CD4-positive, CD25-positive, alpha-beta regulatory T cell (primary cell): ENCODE measurements at regions not wholly inside any gene's neighbourhood (a gene's known extent, or its start where the extent isn't known, plus 50 kb on each side); places are given as distances from the start of the nearest gene placed in this dataset.

Experiments used
- ATAC-seq, 2 donors: fragments of 150-1000 bp; cut with Tn5 transposase; one replicate each; pipeline ENCODE4 v1.10.0; 2021; ENCODE audit warnings: low read depth in 2 of 2, moderate number of reproducible peaks in 2 of 2, moderate library complexity in 1 of 2
- DNase-seq, 3 donors: peaks; one replicate each; pipeline versions ENCODE4 v3.0.0 to v3.0.0-alpha.2; 2012 to 2022; ENCODE audit warnings: mixed read lengths in 1 of 3
- H3K27ac ChIP-seq: one replicate; pipeline ENCODE4 v1.7.0; 2013; ENCODE audit warnings: mild to moderate bottlenecking, low read length; ENCODE audit not compliant: insufficient read depth, poor library complexity, severe bottlenecking
- H3K27me3 ChIP-seq: one replicate; pipeline ENCODE4 v1.7.0; 2013; ENCODE audit warnings: low read length; ENCODE audit not compliant: control insufficient read depth, insufficient read depth
- H3K36me3 ChIP-seq: one replicate; pipeline ENCODE4 v1.7.0; 2013; ENCODE audit warnings: mild to moderate bottlenecking, low read length, moderate library complexity; ENCODE audit not compliant: control insufficient read depth, insufficient read depth
- H3K4me1 ChIP-seq: 2 replicates; pipeline ENCODE4 v1.7.0; 2013; ENCODE audit warnings: mild to moderate bottlenecking, low read length; ENCODE audit not compliant: insufficient read depth, control insufficient read depth, poor library complexity, severe bottlenecking
- H3K4me3 ChIP-seq: one replicate; pipeline ENCODE4 v1.7.0; 2013; ENCODE audit warnings: low read depth, mild to moderate bottlenecking, low read length, moderate library complexity
- H3K9me3 ChIP-seq, 2 experiments: 1 replicate in 1 of 2; 2 replicates in 1 of 2; pipeline ENCODE4 v1.7.0; 2013; ENCODE audit warnings: low read length in 2 of 2, mild to moderate bottlenecking in 1 of 2, moderate library complexity in 1 of 2; ENCODE audit not compliant: control insufficient read depth in 2 of 2
- H3K27ac Mint-ChIP-seq, 3 donors: one replicate each; pipeline ENCODE4 v1.8.0; 2020 to 2022; ENCODE audit warnings: mild to moderate bottlenecking in 3 of 3, mixed read lengths in 3 of 3, moderate library complexity in 2 of 3
- H3K27me3 Mint-ChIP-seq: one replicate; pipeline ENCODE4 v1.8.0; 2022; ENCODE audit warnings: mild to moderate bottlenecking, mixed read lengths
- H3K36me3 Mint-ChIP-seq: one replicate; pipeline ENCODE4 v1.8.0; 2020; ENCODE audit warnings: mixed read lengths
- H3K4me1 Mint-ChIP-seq, 4 donors: one replicate each; pipeline ENCODE4 v1.8.0; 2020 to 2022; ENCODE audit warnings: mixed read lengths in 4 of 4, mild to moderate bottlenecking in 1 of 4
- H3K4me3 Mint-ChIP-seq, 4 donors: one replicate each; pipeline ENCODE4 v1.8.0; 2020 to 2022; ENCODE audit warnings: mild to moderate bottlenecking in 4 of 4, mixed read lengths in 4 of 4, moderate library complexity in 3 of 4
- H3K9me3 Mint-ChIP-seq, 7 donors: one replicate each; pipeline ENCODE4 v1.8.0; 2020 to 2022; ENCODE audit warnings: mixed read lengths in 7 of 7, mild to moderate bottlenecking in 3 of 7, moderate library complexity in 2 of 7

DNA sequence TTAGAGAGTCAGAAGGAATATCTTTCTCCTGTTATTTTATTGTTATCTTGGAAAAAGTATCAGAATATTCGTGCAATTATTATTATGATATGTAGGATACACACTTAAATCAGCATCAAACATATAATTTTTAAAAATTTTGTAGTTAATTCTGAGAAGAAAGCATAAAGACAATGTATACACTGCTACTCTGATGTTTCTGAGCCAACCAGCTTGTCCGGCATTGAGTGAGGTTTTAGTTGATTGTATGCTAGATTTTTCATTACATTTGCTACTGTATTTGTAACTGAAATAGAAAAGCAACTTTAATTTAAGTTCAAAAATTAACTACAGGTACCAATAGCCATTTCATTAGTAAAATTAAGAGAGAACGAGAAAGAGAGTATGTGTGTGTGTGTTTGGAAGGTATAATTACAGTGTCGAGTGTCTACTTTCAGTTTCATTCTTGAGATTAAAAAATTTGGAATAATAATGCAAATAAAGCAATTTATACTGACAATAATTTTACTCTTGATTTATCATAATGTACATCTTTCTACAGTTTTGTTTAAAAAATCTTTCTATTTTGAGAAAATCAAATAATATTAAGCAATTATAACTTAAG lies 160.4 kb upstream of the CDH12 start:
- no peaks in the 10 kb centered on the region for H3K36me3 Mint-ChIP-seq
- peaks cover 0 to 6% (median 3%) of the 10 kb centered on the region in 7 donors for H3K9me3 Mint-ChIP-seq
- H3K4me1 Mint-ChIP-seq, result peaks cover 0 to 3% (median 0%) of the 10 kb centered on the region in 4 donors
- Histone ChIP-seq H3K27me3 (no peaks in the 10 kb centered on the region), H3K27ac (no peak overlapping the region), H3K9me3 (peaks cover 2 to 4% of the 10 kb centered on the region in 2 experiments), H3K4me3 (peak overlapping the region; percentile 16), H3K4me1 (no peaks in the 10 kb centered on the region), H3K36me3 (no peaks in the 10 kb centered on the region)
- ATAC-seq (no peak), DNase-seq (no peak)
- no peak overlapping the region for H3K27ac Mint-ChIP-seq
- H3K4me3 Mint-ChIP-seq, result peak overlapping the region in 3 of 4 donors; percentile 62 to 85 (median 70)
- H3K27me3 Mint-ChIP-seq, result no peaks in the 10 kb centered on the region

DNA sequence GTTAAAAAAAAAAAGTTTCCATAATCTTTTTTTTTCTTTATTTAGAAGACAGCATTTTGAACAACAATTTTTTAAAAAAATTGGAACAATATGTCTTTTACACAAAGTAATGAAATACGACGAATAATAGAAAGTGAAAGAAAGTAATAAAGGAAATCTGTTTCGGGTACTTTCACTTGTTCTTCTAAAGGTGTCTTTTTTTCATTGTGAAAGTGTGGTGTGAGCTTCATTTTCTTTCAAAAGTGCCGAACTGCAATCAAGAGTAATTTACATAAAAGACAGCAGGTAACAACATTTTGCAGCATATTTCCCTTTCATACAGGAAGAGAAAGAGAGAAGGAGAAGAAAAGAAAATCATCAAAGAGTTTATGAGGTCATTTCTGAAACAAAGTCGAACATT lies 159.7 kb upstream of the CDH12 start:
- H3K36me3 Mint-ChIP-seq, result no peaks in the 10 kb centered on the region

DNA sequence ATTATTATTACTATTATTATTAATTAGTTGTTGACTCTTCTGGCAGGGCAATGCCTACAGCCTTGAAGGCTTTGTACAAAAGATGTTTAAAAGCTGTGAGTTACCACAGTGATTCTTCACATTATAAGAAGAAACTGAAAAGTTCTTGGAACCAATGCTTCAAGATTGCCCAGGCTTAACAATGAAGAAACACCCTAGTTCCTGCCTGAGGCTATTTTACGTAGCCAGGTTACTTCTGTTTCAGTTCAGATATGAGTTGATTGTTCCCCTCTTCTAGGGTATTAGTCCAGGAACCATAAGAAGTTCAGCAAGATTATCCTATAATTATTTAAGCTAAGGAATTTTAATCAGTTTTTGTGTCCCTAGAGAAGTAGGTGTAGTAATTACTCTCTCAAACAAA lies 154.6 kb upstream of the CDH12 start:
- ATAC-seq (no peak), DNase-seq (no peak)
- Histone ChIP-seq H3K27me3 (no peaks in the 10 kb centered on the region), H3K36me3 (no peaks in the 10 kb centered on the region), H3K9me3 (peaks cover 2 to 7% of the 10 kb centered on the region in 2 experiments), H3K27ac (no peak overlapping the region), H3K4me1 (no peaks in the 10 kb centered on the region), H3K4me3 (no peak overlapping the region)
- Mint-ChIP-seq H3K4me3 (no peak overlapping the region), H3K36me3 (no peaks in the 10 kb centered on the region), H3K27me3 (no peaks in the 10 kb centered on the region), H3K27ac (no peak overlapping the region), H3K9me3 (peaks cover 0 to 12% (median 4%) of the 10 kb centered on the region in 7 donors), H3K4me1 (peaks cover 0 to 3% (median 0%) of the 10 kb centered on the region in 4 donors)

More for the DNA sequence above, 159.7 kb upstream of the CDH12 start:
- Histone ChIP-seq H3K9me3 (peaks cover 2 to 4% of the 10 kb centered on the region in 2 experiments), H3K4me1 (no peaks in the 10 kb centered on the region), H3K27ac (no peak overlapping the region), H3K36me3 (no peaks in the 10 kb centered on the region), H3K27me3 (no peaks in the 10 kb centered on the region), H3K4me3 (no peak overlapping the region)
- Mint-ChIP-seq H3K9me3 (peaks cover 0 to 6% (median 3%) of the 10 kb centered on the region in 7 donors), H3K27me3 (no peaks in the 10 kb centered on the region), H3K27ac (no peak overlapping the region), H3K4me3 (peak overlapping the region in 3 of 4 donors; percentile 34 to 85 (median 63)), H3K4me1 (peaks cover 0 to 3% (median 0%) of the 10 kb centered on the region in 4 donors)
- DNase-seq (no peak), ATAC-seq (no peak)

DNA sequence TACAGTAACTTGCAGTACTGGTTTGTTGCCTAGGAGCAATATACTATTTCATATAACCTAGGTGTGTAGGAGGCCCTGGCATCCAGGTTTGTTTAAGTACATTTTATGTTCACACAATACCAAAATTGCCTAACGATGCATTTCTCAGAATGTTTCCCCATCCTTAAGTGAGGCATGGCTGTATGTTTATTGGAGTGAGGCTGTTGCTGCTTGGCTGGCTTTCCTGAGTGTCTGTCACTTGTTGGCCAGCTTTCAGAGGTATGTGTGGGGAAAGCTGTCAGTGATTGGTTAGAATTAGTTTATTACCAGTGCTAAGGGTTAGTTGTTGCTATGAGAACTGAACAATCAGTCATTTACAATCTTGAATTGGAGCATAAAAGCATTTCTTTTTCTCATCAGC lies 154.1 kb upstream of the CDH12 start:
- no peak overlapping the region for H3K27ac ChIP-seq
- no peaks in the 10 kb centered on the region for H3K36me3 ChIP-seq
- Mint-ChIP-seq H3K27me3 (no peaks in the 10 kb centered on the region), H3K36me3 (no peaks in the 10 kb centered on the region), H3K4me1 (no peaks in the 10 kb centered on the region), H3K9me3 (peaks cover 0 to 12% (median 2%) of the 10 kb centered on the region in 7 donors), H3K27ac (no peak overlapping the region), H3K4me3 (no peak overlapping the region)
- H3K4me3 ChIP-seq, result no peak overlapping the region
- H3K27me3 ChIP-seq, result no peaks in the 10 kb centered on the region
- ATAC-seq (no peak), DNase-seq (no peak)
- H3K9me3 ChIP-seq, result peaks cover 2 to 7% of the 10 kb centered on the region in 2 experiments
- H3K4me1 ChIP-seq, result no peaks in the 10 kb centered on the region

GRCh38 chr5:23001120-23001519 lies 148.0 kb upstream of the CDH12 start:
- Mint-ChIP-seq H3K4me1 (no peaks in the 10 kb centered on the region), H3K27me3 (no peaks in the 10 kb centered on the region), H3K36me3 (no peaks in the 10 kb centered on the region), H3K9me3 (peaks cover 2 to 26% (median 5%) of the 10 kb centered on the region in 7 donors), H3K27ac (no peak overlapping the region), H3K4me3 (no peak overlapping the region)
- Histone ChIP-seq H3K4me1 (no peaks in the 10 kb centered on the region), H3K27ac (no peak overlapping the region), H3K36me3 (no peaks in the 10 kb centered on the region), H3K4me3 (no peak overlapping the region), H3K9me3 (peaks cover 0 to 7% of the 10 kb centered on the region in 2 experiments), H3K27me3 (no peaks in the 10 kb centered on the region)
- DNase-seq (no peak), ATAC-seq (no peak)

- no peaks in the 10 kb centered on the region for H3K4me1 ChIP-seq
- Mint-ChIP-seq H3K27me3 (no peaks in the 10 kb centered on the region), H3K9me3 (peaks cover 0 to 28% (median 5%) of the 10 kb centered on the region in 7 donors), H3K4me1 (no peaks in the 10 kb centered on the region), H3K36me3 (no peaks in the 10 kb centered on the region), H3K4me3 (no peak overlapping the region), H3K27ac (no peak overlapping the region)
- H3K9me3 ChIP-seq, result no peaks in the 10 kb centered on the region
- H3K27ac ChIP-seq, result no peak overlapping the region
- H3K36me3 ChIP-seq, result no peaks in the 10 kb centered on the region
- ATAC-seq, result no peak
- DNase-seq, result no peak
- no peak overlapping the region for H3K4me3 ChIP-seq
- no peaks in the 10 kb centered on the region for H3K27me3 ChIP-seq
These were observed 145.6 kb upstream of the CDH12 start for GRCh38 chr5:22998774-22999173.

- H3K9me3 ChIP-seq, result no peaks in the 10 kb centered on the region
- H3K4me1 Mint-ChIP-seq, result no peaks in the 10 kb centered on the region
- no peaks in the 10 kb centered on the region for H3K27me3 Mint-ChIP-seq
- H3K36me3 ChIP-seq, result no peaks in the 10 kb centered on the region
- H3K36me3 Mint-ChIP-seq, result no peaks in the 10 kb centered on the region
- no peak overlapping the region for H3K4me3 ChIP-seq
- DNase-seq, result no peak
- H3K27me3 ChIP-seq, result no peaks in the 10 kb centered on the region
- no peak for ATAC-seq
- H3K9me3 Mint-ChIP-seq, result peaks cover 0 to 28% (median 5%) of the 10 kb centered on the region in 7 donors
- no peak overlapping the region for H3K27ac Mint-ChIP-seq
- H3K27ac ChIP-seq, result no peak overlapping the region
- H3K4me1 ChIP-seq, result no peaks in the 10 kb centered on the region
- H3K4me3 Mint-ChIP-seq, result no peak overlapping the region
These were observed 145.2 kb upstream of the CDH12 start for GRCh38 chr5:22998362-22998761.

GRCh38 chr5:22988937-22989336 lies 135.8 kb upstream of the CDH12 start:
- ATAC-seq (no peak), DNase-seq (no peak)
- Histone ChIP-seq H3K9me3 (peaks cover 3 to 24% of the 10 kb centered on the region in 2 experiments), H3K4me3 (no peak overlapping the region), H3K27me3 (no peaks in the 10 kb centered on the region), H3K27ac (no peak overlapping the region), H3K4me1 (no peaks in the 10 kb centered on the region), H3K36me3 (no peaks in the 10 kb centered on the region)
- no peaks in the 10 kb centered on the region for H3K4me1 Mint-ChIP-seq
- no peak overlapping the region for H3K4me3 Mint-ChIP-seq
- H3K27me3 Mint-ChIP-seq, result no peaks in the 10 kb centered on the region
- H3K9me3 Mint-ChIP-seq, result peaks cover 4 to 19% (median 7%) of the 10 kb centered on the region in 7 donors
- H3K27ac Mint-ChIP-seq, result no peak overlapping the region
- no peaks in the 10 kb centered on the region for H3K36me3 Mint-ChIP-seq
